ENCODE measurements at regions not wholly inside any gene's neighbourhood (a gene's known extent, or its start where the extent isn't known, plus 50 kb on each side); places are given as distances from the start of the nearest gene placed in this dataset.

GRCh38 chr20:59376109-59376841 lies 75.9 kb downstream of the EDN3 start:
- DNase-seq: no peak

GRCh38 chr20:59376998-59377397 lies 76.6 kb downstream of the EDN3 start:
- DNase-seq: no peak

GRCh38 chr20:59377842-59378241 lies 77.4 kb downstream of the EDN3 start:
- no peak for DNase-seq

- no peak for DNase-seq
Observed at GRCh38 chr20:59378396-59378795, 78.0 kb downstream of the EDN3 start.

GRCh38 chr20:59378966-59379365 lies 78.6 kb downstream of the EDN3 start:
- no peak for DNase-seq

GRCh38 chr20:59381689-59382088 lies 81.3 kb downstream of the EDN3 start:
- DNase-seq: no peak

- no peak for DNase-seq
Observed at GRCh38 chr20:59382157-59382725, 81.8 kb downstream of the EDN3 start.

GRCh38 chr20:59382907-59383306 lies 82.5 kb downstream of the EDN3 start:
- no peak for DNase-seq

GRCh38 chr20:59385038-59385437 lies 84.6 kb downstream of the EDN3 start:
- no peak for DNase-seq

- no peak for DNase-seq
Observed at GRCh38 chr20:59385480-59385879, 85.1 kb downstream of the EDN3 start.

GRCh38 chr20:59386809-59387208 lies 86.4 kb downstream of the EDN3 start:
- no peak for DNase-seq

GRCh38 chr20:59387891-59388290 lies 87.5 kb downstream of the EDN3 start:
- no peak for DNase-seq

GRCh38 chr20:59388402-59388801 lies 88.0 kb downstream of the EDN3 start:
- no peak for DNase-seq

GRCh38 chr20:59390437-59390836 lies 90.0 kb downstream of the EDN3 start:
- DNase-seq: no peak

- no peak for DNase-seq
Observed at GRCh38 chr20:59391975-59392374, 91.6 kb downstream of the EDN3 start.

GRCh38 chr20:59392736-59393135 lies 92.3 kb downstream of the EDN3 start:
- no peak for DNase-seq

- DNase-seq: no peak
Observed at GRCh38 chr20:59393142-59393541, 92.7 kb downstream of the EDN3 start.

GRCh38 chr20:59395729-59396128 lies 95.3 kb downstream of the EDN3 start:
- DNase-seq: no peak

- DNase-seq: no peak
Observed at GRCh38 chr20:59398537-59399205, 98.3 kb downstream of the EDN3 start.

GRCh38 chr20:59399426-59400099 lies 99.2 kb downstream of the EDN3 start:
- DNase-seq: no peak

GRCh38 chr20:59400708-59401107 lies 100.3 kb downstream of the EDN3 start:
- no peak for DNase-seq

GRCh38 chr20:59402681-59403080 lies 102.3 kb downstream of the EDN3 start:
- DNase-seq: peak; percentile 4

GRCh38 chr20:59403261-59403961 lies 103.0 kb downstream of the EDN3 start:
- peak; percentile 9 for DNase-seq

All from NCI-H146 (cell line).